SU-DHL-6 (cell line): ENCODE measurements at regions not wholly inside any gene's neighbourhood (a gene's known extent, or its start where the extent isn't known, plus 50 kb on each side); places are given as distances from the start of the nearest gene placed in this dataset.

Experiments
- EZH2phosphoT487 ChIP-seq: fragments of 200-600 bp; sonication (generic), shearing (Covaris generic); conservative IDR thresholded peaks from 2 replicates; pipeline ENCODE4 v1.6.1; 2018; ENCODE audit warnings: mild to moderate bottlenecking, antibody characterized with exemption, low read length, moderate library complexity, mixed read lengths
- TF ChIP-seq, protein P1 (sequence below): fragments of 200-600 bp; sonication (generic); IDR thresholded peaks from one replicate; pipeline ENCODE4 v1.5.1; 2017; ENCODE audit warnings: antibody characterized with exemption, mild to moderate bottlenecking, low read length, moderate library complexity; ENCODE audit not compliant: insufficient read depth, poor library complexity, severe bottlenecking

DNA sequence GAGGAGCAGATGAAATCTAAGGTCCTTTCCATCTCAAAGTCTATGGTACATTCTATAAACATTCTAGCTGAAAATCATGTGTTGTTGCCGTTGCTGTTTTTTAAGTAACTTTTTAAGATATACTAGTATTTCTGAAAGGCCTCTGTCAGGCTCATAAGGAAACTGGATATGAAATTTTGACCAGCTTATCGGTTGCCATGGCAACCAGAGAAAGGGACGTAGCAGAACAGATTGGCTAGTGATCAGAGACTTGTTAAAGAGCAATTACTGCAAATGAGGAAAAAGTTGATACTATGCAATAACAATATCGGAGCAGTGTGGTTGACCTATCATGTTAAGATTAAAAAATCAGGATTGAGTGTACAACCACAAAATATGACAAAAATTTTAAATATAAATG, 57.0 kb upstream of the RNF180 start:
- TF ChIP-seq, protein P1, sequence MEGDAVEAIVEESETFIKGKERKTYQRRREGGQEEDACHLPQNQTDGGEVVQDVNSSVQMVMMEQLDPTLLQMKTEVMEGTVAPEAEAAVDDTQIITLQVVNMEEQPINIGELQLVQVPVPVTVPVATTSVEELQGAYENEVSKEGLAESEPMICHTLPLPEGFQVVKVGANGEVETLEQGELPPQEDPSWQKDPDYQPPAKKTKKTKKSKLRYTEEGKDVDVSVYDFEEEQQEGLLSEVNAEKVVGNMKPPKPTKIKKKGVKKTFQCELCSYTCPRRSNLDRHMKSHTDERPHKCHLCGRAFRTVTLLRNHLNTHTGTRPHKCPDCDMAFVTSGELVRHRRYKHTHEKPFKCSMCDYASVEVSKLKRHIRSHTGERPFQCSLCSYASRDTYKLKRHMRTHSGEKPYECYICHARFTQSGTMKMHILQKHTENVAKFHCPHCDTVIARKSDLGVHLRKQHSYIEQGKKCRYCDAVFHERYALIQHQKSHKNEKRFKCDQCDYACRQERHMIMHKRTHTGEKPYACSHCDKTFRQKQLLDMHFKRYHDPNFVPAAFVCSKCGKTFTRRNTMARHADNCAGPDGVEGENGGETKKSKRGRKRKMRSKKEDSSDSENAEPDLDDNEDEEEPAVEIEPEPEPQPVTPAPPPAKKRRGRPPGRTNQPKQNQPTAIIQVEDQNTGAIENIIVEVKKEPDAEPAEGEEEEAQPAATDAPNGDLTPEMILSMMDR: no peak
- no peak for TF ChIP-seq EZH2phosphoT487
